Kidney (tissue), 13 donors: ENCODE measurements at regions not wholly inside any gene's neighbourhood (a gene's known extent, or its start where the extent isn't known, plus 50 kb on each side); places are given as distances from the start of the nearest gene placed in this dataset.
"Not testable (repeated sequence)": the region's sequence is repeated elsewhere in the genome, so short reads cannot be mapped to it uniquely, and the experiment has no call there.

Experiments used
- DNase-seq, 5 donors: peaks; one replicate each; pipeline ENCODE4 v3.0.0-alpha.2; 2013 to 2020
- FAIRE-seq: peaks from 2 replicates; lab custom pipeline; 2012; peaks lifted over from hg19 to GRCh38; lab: Jason Lieb, UNC
- H3K27ac ChIP-seq, 2 donors: one replicate each; pipeline ENCODE4 v1.7.0; 2013; ENCODE audit warnings: low read depth in 2 of 2, low read length in 2 of 2, inconsistent platforms in 1 of 2
- H3K27me3 ChIP-seq: one replicate; pipeline ENCODE4 v1.7.1; 2013; ENCODE audit warnings: low read length, inconsistent platforms; ENCODE audit not compliant: control insufficient read depth, insufficient read depth
- H3K36me3 ChIP-seq, 3 donors: one replicate each; pipeline versions ENCODE4 v1.7.0 to v1.7.1; 2013; ENCODE audit warnings: low read length in 3 of 3, control low read depth in 1 of 3, inconsistent platforms in 1 of 3; ENCODE audit not compliant: insufficient read depth in 3 of 3, control insufficient read depth in 2 of 3
- H3K4me1 ChIP-seq, 3 donors: one replicate each; pipeline versions ENCODE4 v1.7.0 to v1.7.1; 2013; ENCODE audit warnings: low read length in 3 of 3, inconsistent platforms in 1 of 3, low read depth in 1 of 3; ENCODE audit not compliant: control insufficient read depth in 2 of 3, insufficient read depth in 2 of 3
- H3K4me3 ChIP-seq, 3 donors: one replicate each; pipeline versions ENCODE4 v1.7.0 to v1.8.1; 2013; ENCODE audit warnings: low read length in 3 of 3, control low read depth in 1 of 3, inconsistent platforms in 1 of 3
- H3K9ac ChIP-seq, 3 donors: one replicate each; pipeline versions ENCODE4 v1.7.0 to v1.7.1; 2013; ENCODE audit warnings: low read length in 3 of 3, control low read depth in 1 of 3, inconsistent platforms in 1 of 3
- H3K9me3 ChIP-seq, 3 donors: one replicate each; pipeline versions ENCODE4 v1.7.0 to v1.7.1; 2013; ENCODE audit warnings: low read length in 3 of 3, control low read depth in 1 of 3, inconsistent platforms in 1 of 3; ENCODE audit not compliant: control insufficient read depth in 2 of 3, insufficient read depth in 1 of 3
- CTCF ChIP-seq: IDR thresholded peaks from 3 replicates; pipeline ENCODE4 v1.5.1; 2012; ENCODE audit warnings: mild to moderate bottlenecking, moderate library complexity, borderline replicate concordance; ENCODE audit not compliant: insufficient read depth; ENCODE audit errors: extremely low read depth
- intact Hi-C: fragments of 100-400 bp; cut with DNase I; formaldehyde crosslinking; loops from one replicate; pipeline ENCODE4 v1.11.1; 2022
- donor health status: control.
- donor health status: control.
- donor health status: control.
- donor health status: control.
- donor health status: control.
- donor health status: DM: yes; HTN: yes; CAD: no.
- donor health status: Normal renal cell carcinoma (clear cell type).

GRCh38 chr14:65989981-65990380, 496.2 kb upstream of the CCDC196 start:
- no peak overlapping the region for H3K9ac ChIP-seq
- H3K27me3 ChIP-seq = no peaks in the 10 kb centered on the region
- intact Hi-C loops = no loop called here
- H3K27ac ChIP-seq = no peak overlapping the region
- H3K4me3 ChIP-seq = no peak overlapping the region
- H3K9me3 ChIP-seq = no peaks in the 10 kb centered on the region
- no peaks in the 10 kb centered on the region for H3K36me3 ChIP-seq
- no peak for DNase-seq
- no peak for TF ChIP-seq CTCF
- H3K4me1 ChIP-seq = no peaks in the 10 kb centered on the region
- no peak for FAIRE-seq

GRCh38 chr14:65991104-65991503, 495.1 kb upstream of the CCDC196 start:
- Histone ChIP-seq H3K27me3 (no peaks in the 10 kb centered on the region), H3K36me3 (no peaks in the 10 kb centered on the region), H3K4me3 (no peak overlapping the region), H3K4me1 (no peaks in the 10 kb centered on the region), H3K9ac (no peak overlapping the region), H3K9me3 (no peaks in the 10 kb centered on the region), H3K27ac (no peak overlapping the region)
- TF ChIP-seq CTCF = no peak
- no peak for FAIRE-seq
- intact Hi-C loops = no loop called here
- no peak for DNase-seq

- FAIRE-seq, intact Hi-C loops: not testable (repeated sequence)
Observed at GRCh38 chr14:65991935-65992334, 494.2 kb upstream of the CCDC196 start.

DNA sequence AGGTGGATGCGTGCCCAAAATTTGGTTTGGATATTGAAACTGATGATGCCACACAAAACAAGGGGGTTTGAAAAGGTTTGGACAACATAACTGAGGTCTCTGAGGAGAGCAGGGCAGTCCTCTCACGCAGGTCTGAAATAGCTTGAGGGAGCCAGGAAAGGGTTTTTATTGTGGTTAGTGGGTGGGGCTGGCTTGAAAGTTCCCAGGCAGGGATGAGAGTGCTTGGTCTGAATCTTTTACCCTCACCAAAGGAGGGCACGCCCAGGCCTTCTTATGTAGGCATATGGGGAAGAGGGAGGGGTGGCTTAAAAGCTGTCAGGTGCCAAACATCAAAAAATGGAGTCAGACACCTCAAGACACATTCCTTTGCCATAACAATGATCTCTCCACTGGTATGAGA, 493.1 kb upstream of the CCDC196 start:
- H3K4me3 ChIP-seq = no peak overlapping the region
- intact Hi-C loops = no loop called here
- no peak overlapping the region for H3K27ac ChIP-seq
- DNase-seq (no peak), FAIRE-seq (no peak)
- no peaks in the 10 kb centered on the region for H3K9me3 ChIP-seq
- no peaks in the 10 kb centered on the region for H3K36me3 ChIP-seq
- H3K4me1 ChIP-seq = no peaks in the 10 kb centered on the region
- no peak overlapping the region for H3K9ac ChIP-seq
- no peak for TF ChIP-seq CTCF
- H3K27me3 ChIP-seq = no peaks in the 10 kb centered on the region

More at GRCh38 chr14:65991935-65992334, 494.2 kb upstream of the CCDC196 start:
- H3K9ac ChIP-seq, H3K27me3 ChIP-seq, DNase-seq, H3K9me3 ChIP-seq, H3K4me1 ChIP-seq, H3K27ac ChIP-seq, H3K4me3 ChIP-seq, H3K36me3 ChIP-seq: not testable (repeated sequence)
